ENCODE measurements at regions not wholly inside any gene's neighbourhood (a gene's known extent, or its start where the extent isn't known, plus 50 kb on each side); places are given as distances from the start of the nearest gene placed in this dataset.

GRCh38 chr3:22759636-22760310 is 443.4 kb upstream of the UBE2E2 start:
- Mint-ChIP-seq H3K27ac (no peak overlapping the region), H3K4me1 (no peaks in the 10 kb centered on the region), H3K4me3 (no peak overlapping the region), H3K27me3 (no peaks in the 10 kb centered on the region), H3K36me3 (no peaks in the 10 kb centered on the region), H3K9me3 (peaks cover 0 to 12% (median 3%) of the 10 kb centered on the region in 8 donors)
- Histone ChIP-seq H3K9me3 (ENCODE audit: control insufficient read depth in 1 of 2, low read length in 2 of 2) (no peaks in the 10 kb centered on the region), H3K27ac (ENCODE audit: low read depth, low read length) (no peak overlapping the region), H3K27me3 (ENCODE audit: insufficient read depth, low read length) (no peaks in the 10 kb centered on the region), H3K4me3 (ENCODE audit: low read length in 2 of 2) (no peak overlapping the region), H3K4me1 (ENCODE audit: insufficient read depth, low read length) (no peaks in the 10 kb centered on the region), H3K36me3 (ENCODE audit: insufficient read depth, low read length) (no peaks in the 10 kb centered on the region)
- no peak for DNase-seq
- ChIA-PET CTCF (ENCODE audit: partially characterized antibody) (no interaction called here), POLR2A (ENCODE audit: partially characterized antibody) (no interaction called here)
- intact Hi-C loops (cut with micrococcal nuclease) = no loop called here

GRCh38 chr3:22765679-22766078 is 437.4 kb upstream of the UBE2E2 start:
- no peak for DNase-seq
- Mint-ChIP-seq H3K27me3 (no peaks in the 10 kb centered on the region), H3K9me3 (peaks cover 3 to 17% (median 8%) of the 10 kb centered on the region in 8 donors), H3K4me3 (no peak overlapping the region), H3K27ac (no peak overlapping the region), H3K36me3 (no peaks in the 10 kb centered on the region), H3K4me1 (no peaks in the 10 kb centered on the region)
- Histone ChIP-seq H3K9me3 (ENCODE audit: control insufficient read depth in 1 of 2, low read length in 2 of 2) (no peaks in the 10 kb centered on the region), H3K36me3 (ENCODE audit: insufficient read depth, low read length) (no peaks in the 10 kb centered on the region), H3K4me1 (ENCODE audit: insufficient read depth, low read length) (no peaks in the 10 kb centered on the region), H3K27ac (ENCODE audit: low read depth, low read length) (no peak overlapping the region), H3K4me3 (ENCODE audit: low read length in 2 of 2) (no peak overlapping the region), H3K27me3 (ENCODE audit: insufficient read depth, low read length) (no peaks in the 10 kb centered on the region)
- intact Hi-C loops (cut with micrococcal nuclease) = no loop called here
- CTCF ChIA-PET (ENCODE audit: partially characterized antibody) = no interaction called here
- POLR2A ChIA-PET (ENCODE audit: partially characterized antibody) = no interaction called here

GRCh38 chr3:22777834-22778233 is 425.3 kb upstream of the UBE2E2 start:
- DNase-seq = no peak
- Histone ChIP-seq H3K27ac (ENCODE audit: low read depth, low read length) (no peak overlapping the region), H3K9me3 (ENCODE audit: control insufficient read depth in 1 of 2, low read length in 2 of 2) (no peaks in the 10 kb centered on the region), H3K36me3 (ENCODE audit: insufficient read depth, low read length) (no peaks in the 10 kb centered on the region), H3K4me3 (ENCODE audit: low read length in 2 of 2) (no peak overlapping the region), H3K27me3 (ENCODE audit: insufficient read depth, low read length) (no peaks in the 10 kb centered on the region), H3K4me1 (ENCODE audit: insufficient read depth, low read length) (no peaks in the 10 kb centered on the region)
- H3K27me3 Mint-ChIP-seq = no peaks in the 10 kb centered on the region
- peaks cover under 1 to 12% (median 6%) of the 10 kb centered on the region in 8 donors for H3K9me3 Mint-ChIP-seq
- intact Hi-C loops (cut with micrococcal nuclease) = no loop called here
- no peaks in the 10 kb centered on the region for H3K36me3 Mint-ChIP-seq
- CTCF ChIA-PET (ENCODE audit: partially characterized antibody) = no interaction called here
- H3K27ac Mint-ChIP-seq = no peak overlapping the region
- no peaks in the 10 kb centered on the region for H3K4me1 Mint-ChIP-seq
- POLR2A ChIA-PET (ENCODE audit: partially characterized antibody) = no interaction called here
- H3K4me3 Mint-ChIP-seq = no peak overlapping the region

- H3K27me3 ChIP-seq (ENCODE audit: insufficient read depth, low read length) = no peaks in the 10 kb centered on the region
- H3K4me1 ChIP-seq (ENCODE audit: insufficient read depth, low read length) = no peaks in the 10 kb centered on the region
- CTCF ChIA-PET (ENCODE audit: partially characterized antibody) = no interaction called here
- H3K4me3 ChIP-seq (ENCODE audit: low read length in 2 of 2) = no peak overlapping the region
- no peaks in the 10 kb centered on the region for H3K9me3 ChIP-seq (ENCODE audit: control insufficient read depth in 1 of 2, low read length in 2 of 2)
- H3K36me3 Mint-ChIP-seq = no peaks in the 10 kb centered on the region
- H3K4me1 Mint-ChIP-seq = no peaks in the 10 kb centered on the region
- no peaks in the 10 kb centered on the region for H3K36me3 ChIP-seq (ENCODE audit: insufficient read depth, low read length)
- H3K4me3 Mint-ChIP-seq = no peak overlapping the region
- intact Hi-C loops (cut with micrococcal nuclease) = no loop called here
- POLR2A ChIA-PET (ENCODE audit: partially characterized antibody) = no interaction called here
- H3K9me3 Mint-ChIP-seq = peaks cover 12 to 24% (median 17%) of the 10 kb centered on the region in 8 donors
- H3K27ac ChIP-seq (ENCODE audit: low read depth, low read length) = no peak overlapping the region
- no peak overlapping the region for H3K27ac Mint-ChIP-seq
- no peaks in the 10 kb centered on the region for H3K27me3 Mint-ChIP-seq
- no peak for DNase-seq
These were observed 423.4 kb upstream of the UBE2E2 start for GRCh38 chr3:22779737-22780136.

- Mint-ChIP-seq H3K4me1 (no peaks in the 10 kb centered on the region), H3K4me3 (no peak overlapping the region), H3K27me3 (no peaks in the 10 kb centered on the region), H3K9me3 (peaks cover 0 to 12% (median 3%) of the 10 kb centered on the region in 8 donors), H3K27ac (no peak overlapping the region), H3K36me3 (no peaks in the 10 kb centered on the region)
- H3K27ac ChIP-seq (ENCODE audit: low read depth, low read length) = no peak overlapping the region
- no peaks in the 10 kb centered on the region for H3K4me1 ChIP-seq (ENCODE audit: insufficient read depth, low read length)
- H3K4me3 ChIP-seq (ENCODE audit: low read length in 2 of 2) = no peak overlapping the region
- ChIA-PET CTCF (ENCODE audit: partially characterized antibody) (no interaction called here), POLR2A (ENCODE audit: partially characterized antibody) (no interaction called here)
- no peaks in the 10 kb centered on the region for H3K27me3 ChIP-seq (ENCODE audit: insufficient read depth, low read length)
- no peaks in the 10 kb centered on the region for H3K36me3 ChIP-seq (ENCODE audit: insufficient read depth, low read length)
- H3K9me3 ChIP-seq (ENCODE audit: control insufficient read depth in 1 of 2, low read length in 2 of 2) = no peaks in the 10 kb centered on the region
- intact Hi-C loops (cut with micrococcal nuclease) = no loop called here
- DNase-seq = no peak
These were observed 410.6 kb upstream of the UBE2E2 start for GRCh38 chr3:22792533-22792932.

GRCh38 chr3:22795917-22796316 is 407.2 kb upstream of the UBE2E2 start:
- Histone ChIP-seq H3K36me3 (ENCODE audit: insufficient read depth, low read length) (no peaks in the 10 kb centered on the region), H3K9me3 (ENCODE audit: control insufficient read depth in 1 of 2, low read length in 2 of 2) (no peaks in the 10 kb centered on the region), H3K4me1 (ENCODE audit: insufficient read depth, low read length) (no peaks in the 10 kb centered on the region), H3K4me3 (ENCODE audit: low read length in 2 of 2) (no peak overlapping the region), H3K27ac (ENCODE audit: low read depth, low read length) (no peak overlapping the region), H3K27me3 (ENCODE audit: insufficient read depth, low read length) (no peaks in the 10 kb centered on the region)
- Mint-ChIP-seq H3K9me3 (peaks cover 0 to 14% (median 3%) of the 10 kb centered on the region in 8 donors), H3K27ac (no peak overlapping the region), H3K36me3 (no peaks in the 10 kb centered on the region), H3K4me3 (no peak overlapping the region), H3K4me1 (no peaks in the 10 kb centered on the region), H3K27me3 (no peaks in the 10 kb centered on the region)
- CTCF ChIA-PET (ENCODE audit: partially characterized antibody) = no interaction called here
- no peak for DNase-seq
- intact Hi-C loops (cut with micrococcal nuclease) = no loop called here
- POLR2A ChIA-PET (ENCODE audit: partially characterized antibody) = no interaction called here

GRCh38 chr3:22798461-22798860 is 404.7 kb upstream of the UBE2E2 start:
- no peaks in the 10 kb centered on the region for H3K9me3 ChIP-seq (ENCODE audit: control insufficient read depth in 1 of 2, low read length in 2 of 2)
- Mint-ChIP-seq H3K27ac (no peak overlapping the region), H3K4me3 (no peak overlapping the region), H3K27me3 (no peaks in the 10 kb centered on the region), H3K36me3 (no peaks in the 10 kb centered on the region), H3K4me1 (no peaks in the 10 kb centered on the region), H3K9me3 (peaks cover 0 to 14% (median 3%) of the 10 kb centered on the region in 8 donors)
- ChIA-PET CTCF (ENCODE audit: partially characterized antibody) (no interaction called here), POLR2A (ENCODE audit: partially characterized antibody) (no interaction called here)
- intact Hi-C loops (cut with micrococcal nuclease) = no loop called here
- H3K4me1 ChIP-seq (ENCODE audit: insufficient read depth, low read length) = no peaks in the 10 kb centered on the region
- no peak overlapping the region for H3K27ac ChIP-seq (ENCODE audit: low read depth, low read length)
- no peak for DNase-seq
- H3K4me3 ChIP-seq (ENCODE audit: low read length in 2 of 2) = no peak overlapping the region
- H3K27me3 ChIP-seq (ENCODE audit: insufficient read depth, low read length) = no peaks in the 10 kb centered on the region
- no peaks in the 10 kb centered on the region for H3K36me3 ChIP-seq (ENCODE audit: insufficient read depth, low read length)

GRCh38 chr3:22819209-22819608 is 383.9 kb upstream of the UBE2E2 start:
- H3K4me3 Mint-ChIP-seq = no peak overlapping the region
- POLR2A ChIA-PET (ENCODE audit: partially characterized antibody) = no interaction called here
- Histone ChIP-seq H3K27me3 (ENCODE audit: insufficient read depth, low read length) (no peaks in the 10 kb centered on the region), H3K36me3 (ENCODE audit: insufficient read depth, low read length) (no peaks in the 10 kb centered on the region), H3K4me1 (ENCODE audit: insufficient read depth, low read length) (no peaks in the 10 kb centered on the region), H3K4me3 (ENCODE audit: low read length in 2 of 2) (no peak overlapping the region), H3K27ac (ENCODE audit: low read depth, low read length) (no peak overlapping the region), H3K9me3 (ENCODE audit: control insufficient read depth in 1 of 2, low read length in 2 of 2) (no peaks in the 10 kb centered on the region)
- intact Hi-C loops (cut with micrococcal nuclease) = no loop called here
- H3K27me3 Mint-ChIP-seq = no peaks in the 10 kb centered on the region
- no peaks in the 10 kb centered on the region for H3K4me1 Mint-ChIP-seq
- no peaks in the 10 kb centered on the region for H3K36me3 Mint-ChIP-seq
- H3K27ac Mint-ChIP-seq = no peak overlapping the region
- CTCF ChIA-PET (ENCODE audit: partially characterized antibody) = no interaction called here
- no peak for DNase-seq
- H3K9me3 Mint-ChIP-seq = peaks cover 0 to 9% (median 5%) of the 10 kb centered on the region in 8 donors
